Muscle of back (tissue), 3 donors: ENCODE measurements at regions not wholly inside any gene's neighbourhood (a gene's known extent, or its start where the extent isn't known, plus 50 kb on each side); places are given as distances from the start of the nearest gene placed in this dataset.
"Not testable (repeated sequence)": the region's sequence is repeated elsewhere in the genome, so short reads cannot be mapped to it uniquely, and the experiment has no call there.

Experiments
- DNase-seq, 3 donors: peaks; one replicate each; pipeline versions ENCODE4 v3.0.0 to v3.0.0-alpha.2; 2013

DNA sequence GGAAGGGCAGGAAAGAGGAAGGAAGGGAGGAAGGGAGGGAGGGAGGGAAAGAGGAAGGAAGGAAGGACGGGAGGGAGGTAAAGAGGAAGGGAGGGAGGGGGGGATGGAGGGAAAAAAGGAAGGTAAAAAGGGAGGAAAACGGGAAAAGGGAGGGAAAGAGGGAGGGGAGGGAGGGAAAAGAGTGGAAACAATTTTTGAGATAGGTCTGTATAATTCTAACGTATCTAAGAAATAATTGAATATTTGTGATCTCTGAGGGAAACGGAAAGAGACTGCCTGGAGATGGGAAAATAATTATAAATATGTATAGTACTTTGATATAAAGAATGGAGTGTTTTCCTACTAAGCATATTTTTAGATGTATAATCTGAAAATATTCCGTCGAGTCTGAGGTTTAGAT lies 158.2 kb upstream of the FOXK1 start:
- no peak for DNase-seq

GRCh38 chr7:4525884-4526283 lies 156.2 kb upstream of the FOXK1 start:
- no peak for DNase-seq

DNA sequence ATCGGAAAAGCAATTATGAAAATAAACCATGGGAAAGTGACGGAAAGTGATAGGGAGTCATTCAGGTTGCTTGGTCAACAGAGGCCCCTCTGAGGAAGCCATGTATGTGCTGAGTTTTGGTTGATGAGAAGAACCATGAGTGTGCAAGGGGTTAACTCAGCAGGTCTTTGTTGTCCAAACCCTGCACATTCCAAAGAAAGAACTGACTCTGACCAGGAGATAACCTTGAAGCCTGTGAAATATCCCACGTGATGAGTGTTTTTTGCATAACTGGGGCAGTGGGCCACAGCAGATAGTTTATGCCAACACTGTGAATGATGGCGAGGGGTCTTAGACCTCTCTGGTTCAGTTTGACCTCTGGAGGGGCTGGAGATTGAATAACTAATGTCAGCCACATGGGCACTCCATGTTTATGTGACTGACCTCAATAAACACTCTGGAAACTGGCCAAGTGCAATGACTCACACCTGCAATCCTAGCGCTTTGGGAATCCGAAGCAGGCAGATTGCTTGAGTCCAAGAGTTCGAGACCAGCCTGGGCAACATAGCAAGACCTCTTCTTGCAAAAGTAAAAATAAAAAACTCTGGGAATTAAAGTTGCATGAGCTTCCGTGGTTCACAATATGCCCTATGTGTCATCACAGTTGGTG lies 154.0 kb upstream of the FOXK1 start:
- no peak for DNase-seq

GRCh38 chr7:4531236-4531635 lies 150.9 kb upstream of the FOXK1 start:
- DNase-seq: no peak

GRCh38 chr7:4533339-4533738 lies 148.8 kb upstream of the FOXK1 start:
- not testable (repeated sequence) for DNase-seq

GRCh38 chr7:4549681-4550080 lies 132.4 kb upstream of the FOXK1 start:
- peak in 2 of 3 donors; percentile 13 to 32 for DNase-seq

- DNase-seq: peak in 1 of 3 donors; percentile 1
Observed at GRCh38 chr7:4550117-4550516, 132.0 kb upstream of the FOXK1 start.

DNA sequence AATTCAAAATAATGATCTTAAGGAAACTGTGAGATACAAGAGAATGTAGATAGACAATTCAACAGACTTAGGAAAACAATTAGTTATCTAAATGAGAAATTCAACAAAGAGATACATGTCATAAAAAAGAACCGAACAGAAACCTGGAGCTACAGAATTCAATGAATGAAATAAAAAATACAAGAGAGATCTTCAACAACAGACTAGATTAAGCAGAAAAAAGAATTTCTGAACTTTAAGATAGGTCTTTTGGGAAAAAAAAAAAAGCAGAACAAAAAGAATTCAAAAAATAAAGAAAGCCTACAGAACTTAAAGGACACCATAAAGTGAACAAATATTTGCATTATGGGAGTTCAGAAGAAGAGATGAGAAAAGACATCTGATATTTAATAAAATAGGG lies 129.1 kb upstream of the FOXK1 start:
- no peak for DNase-seq

- no peak for DNase-seq
Observed at GRCh38 chr7:4556868-4557793, 125.0 kb upstream of the FOXK1 start.

GRCh38 chr7:4561795-4562194 lies 120.3 kb upstream of the FOXK1 start:
- no peak for DNase-seq

DNA sequence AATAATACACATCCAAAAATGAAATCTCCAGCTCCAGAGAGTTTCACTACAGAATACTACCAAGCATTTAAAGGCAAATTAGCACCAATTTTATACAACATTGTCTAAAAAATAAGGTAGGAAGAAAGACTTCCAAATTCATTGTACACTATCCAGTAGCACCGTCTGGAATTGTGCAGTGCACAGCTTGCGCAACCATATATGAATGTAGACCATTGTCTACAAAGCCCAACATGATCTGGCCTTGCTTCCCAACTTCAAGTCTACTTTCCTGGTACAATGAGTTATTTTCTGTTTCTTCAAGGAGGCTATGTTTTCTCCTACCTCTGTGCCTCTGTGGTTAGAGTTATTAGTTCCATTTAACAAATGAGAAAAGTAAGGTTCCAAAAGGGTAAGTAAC lies 115.4 kb upstream of the FOXK1 start:
- no peak for DNase-seq

DNA sequence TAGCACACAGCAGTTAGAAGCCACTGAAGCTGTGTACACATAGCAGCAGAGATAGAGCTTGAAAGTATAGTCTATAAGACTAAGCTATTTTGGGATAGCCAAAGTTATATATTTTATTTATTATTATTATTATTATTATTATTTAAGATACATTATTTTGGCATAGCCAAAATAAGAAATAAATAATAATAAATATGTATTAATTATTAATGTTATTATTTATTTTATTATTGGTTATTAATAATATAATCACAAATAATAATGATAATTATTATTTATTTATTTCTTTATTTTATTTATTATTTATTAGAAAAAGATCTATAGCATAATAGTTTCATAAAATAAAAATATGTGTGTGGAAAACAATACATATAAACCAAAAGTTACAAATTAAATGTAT lies 107.2 kb upstream of the FOXK1 start:
- no peak for DNase-seq

GRCh38 chr7:4575254-4575653 lies 106.8 kb upstream of the FOXK1 start:
- no peak for DNase-seq

DNA sequence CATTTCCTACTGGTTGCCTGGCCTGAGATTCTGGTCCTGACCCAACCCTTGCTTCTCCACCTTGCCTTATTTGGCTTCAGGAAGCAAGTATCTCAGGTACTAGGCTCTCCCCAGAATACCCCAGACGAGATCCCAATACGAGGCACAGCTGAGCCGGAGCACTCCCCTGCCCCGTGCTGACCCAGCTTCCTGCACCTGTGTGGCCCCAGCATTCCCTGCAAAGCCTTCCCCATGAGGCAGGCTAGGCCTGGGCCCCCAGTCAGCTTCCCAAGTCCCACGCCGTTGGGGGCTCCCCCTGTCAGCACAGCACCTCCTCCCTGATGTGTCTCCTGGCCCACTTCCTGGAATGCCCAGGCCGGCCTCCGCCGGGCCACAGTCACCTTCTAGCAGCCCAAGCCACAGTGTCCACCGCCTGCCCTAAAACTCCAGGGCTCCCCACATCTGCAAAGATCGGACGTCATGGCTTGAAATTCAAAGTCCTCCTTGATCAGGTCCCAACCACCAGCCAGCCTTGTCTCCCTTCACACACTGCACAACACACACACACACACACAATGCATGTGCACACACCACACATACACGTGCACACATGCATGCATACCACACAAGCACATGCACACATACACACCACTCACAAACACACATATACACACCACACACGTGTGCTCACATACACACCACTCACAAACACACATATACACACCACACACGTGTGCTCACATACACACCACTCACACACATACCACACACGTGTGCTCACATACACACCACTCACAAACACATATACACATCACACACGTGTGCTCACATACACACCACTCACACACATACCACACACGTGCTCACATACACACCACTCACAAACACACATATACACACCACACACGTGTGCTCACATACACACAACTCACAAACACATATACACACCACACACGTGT lies 78.9 kb upstream of the FOXK1 start:
- no peak for DNase-seq

GRCh38 chr7:4603843-4604231 lies 78.3 kb upstream of the FOXK1 start:
- no peak for DNase-seq

DNA sequence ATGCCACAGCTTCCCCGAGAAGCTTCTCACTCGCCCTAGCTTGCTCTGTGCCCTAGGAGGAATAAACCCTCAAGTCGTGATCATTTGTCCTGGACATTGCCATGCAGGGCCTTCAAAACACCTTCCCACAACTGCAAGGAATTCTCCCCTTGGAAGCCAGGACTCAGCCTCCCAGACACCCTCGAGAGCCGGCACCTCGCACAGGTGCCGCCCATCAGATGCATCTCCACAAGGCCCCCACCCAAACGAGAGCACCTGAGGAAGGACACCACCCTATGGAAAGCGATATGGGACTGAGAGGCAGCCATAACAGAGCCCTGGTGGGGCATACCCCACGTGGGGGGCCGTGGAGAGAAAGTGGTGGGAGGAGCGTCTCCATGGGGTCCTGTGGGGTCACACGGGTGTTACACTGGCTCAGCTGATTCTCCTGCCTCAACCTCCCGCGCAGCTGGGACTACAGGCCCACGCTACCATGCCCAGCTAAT lies 77.6 kb upstream of the FOXK1 start:
- DNase-seq: no peak

GRCh38 chr7:4606797-4607196 lies 75.3 kb upstream of the FOXK1 start:
- no peak for DNase-seq

DNA sequence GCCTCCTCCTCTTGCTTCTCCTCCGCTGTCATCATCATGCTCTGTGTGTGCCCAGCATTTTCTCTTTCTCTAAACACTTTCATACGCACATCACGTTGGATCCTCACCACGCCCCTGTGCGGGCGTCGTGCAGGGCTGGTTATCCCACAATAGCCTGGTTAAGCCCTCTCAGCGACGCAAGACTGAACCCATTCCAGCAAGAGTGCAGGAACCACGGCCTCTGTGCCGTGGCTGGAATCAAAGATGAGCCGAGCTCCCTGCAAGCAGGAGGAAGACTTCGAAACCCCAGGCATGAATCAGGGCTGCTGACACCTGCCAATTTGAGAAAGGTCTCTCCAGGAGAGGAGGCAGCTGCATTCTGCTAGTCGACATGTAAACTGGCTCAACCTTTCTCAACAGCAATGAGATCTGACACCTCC lies 74.8 kb upstream of the FOXK1 start:
- no peak for DNase-seq

- DNase-seq: not testable (repeated sequence)
Observed at GRCh38 chr7:4609576-4609975, 72.5 kb upstream of the FOXK1 start.

DNA sequence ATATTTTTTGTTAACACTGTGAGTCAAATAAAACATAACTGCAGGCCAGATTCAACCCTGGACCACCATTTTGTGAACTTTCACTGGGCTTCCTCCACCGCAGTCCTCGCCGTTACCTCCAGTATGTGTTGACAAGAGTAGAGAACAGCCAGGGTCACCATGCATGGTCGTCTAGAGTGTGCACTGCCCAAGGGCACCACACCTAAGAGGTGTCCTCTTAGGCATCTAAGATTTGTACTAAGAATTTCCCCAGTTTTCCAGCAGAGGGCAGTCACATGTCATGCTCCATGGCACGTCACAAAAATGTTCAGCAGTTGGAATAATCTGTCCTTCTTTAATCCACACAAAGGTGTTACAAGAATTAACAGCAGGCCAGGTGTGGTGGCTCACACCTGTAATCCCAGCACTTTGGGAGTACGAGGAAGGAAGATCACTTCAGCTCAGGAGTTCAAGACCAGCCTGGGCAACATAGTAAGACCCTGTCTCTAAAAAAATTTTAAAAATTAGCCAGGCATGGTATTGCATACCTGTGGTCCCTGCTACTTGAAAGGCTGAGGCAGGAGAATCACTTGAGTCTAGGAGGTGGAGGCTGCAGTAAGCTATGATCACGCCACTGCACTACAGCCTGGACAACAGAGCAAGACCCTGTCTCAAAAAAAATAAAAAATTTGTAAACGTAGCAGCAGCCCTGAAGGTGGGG lies 71.2 kb upstream of the FOXK1 start:
- peak; percentile 52 to 73 (median 71) for DNase-seq

DNA sequence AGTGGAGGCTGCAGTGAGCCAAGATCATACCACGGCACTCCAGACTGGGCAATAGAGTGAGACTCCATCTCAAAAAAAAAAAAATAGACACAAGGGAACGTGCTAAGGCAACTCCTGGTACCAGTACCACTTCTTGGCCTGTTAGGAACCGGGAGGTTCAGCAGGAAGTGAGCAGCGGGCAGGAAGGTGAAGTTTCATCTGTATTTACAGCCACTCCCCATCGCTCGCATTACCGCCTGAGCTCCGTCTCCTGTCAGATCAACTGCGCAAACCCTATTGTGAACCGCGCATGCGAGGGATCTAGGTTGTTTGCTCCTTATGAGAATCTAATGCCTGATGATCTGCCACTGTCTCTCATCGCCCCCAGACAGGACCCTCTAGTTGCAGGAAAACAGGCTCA lies 69.9 kb upstream of the FOXK1 start:
- no peak for DNase-seq
